BLaER1 treated with 17β-estradiol and CSF1 and Interleukin-3, amounts not matched to agents 10 nM and 100 nM (cell line): ENCODE measurements at regions not wholly inside any gene's neighbourhood (a gene's known extent, or its start where the extent isn't known, plus 50 kb on each side); places are given as distances from the start of the nearest gene placed in this dataset.

ENCODE experiments used
- H3K27ac ChIP-seq, 11 experiments: shearing (Covaris generic); formaldehyde crosslinking; 2 replicates each; pipeline ENCODE4 v1.8.1; 2022
- H3K27me3 ChIP-seq, 11 experiments: shearing (Covaris generic); formaldehyde crosslinking; 2 replicates each; pipeline ENCODE4 v1.8.1; 2022
- H3K36me3 ChIP-seq, 11 experiments: shearing (Covaris generic); formaldehyde crosslinking; 2 replicates each; pipeline ENCODE4 v1.8.1; 2022
- H3K4me1 ChIP-seq, 10 experiments: shearing (Covaris generic); formaldehyde crosslinking; 2 replicates each; pipeline ENCODE4 v1.8.1; 2022
- H3K4me2 ChIP-seq, 11 experiments: shearing (Covaris generic); formaldehyde crosslinking; 2 replicates each; pipeline ENCODE4 v1.8.1; 2022
- H3K4me3 ChIP-seq, 10 experiments: shearing (Covaris generic); formaldehyde crosslinking; 2 replicates each; pipeline ENCODE4 v1.8.1; 2022
- H3K9ac ChIP-seq, 11 experiments: shearing (Covaris generic); formaldehyde crosslinking; 2 replicates each; pipeline ENCODE4 v1.8.1; 2022
- H3K9me3 ChIP-seq, 11 experiments: shearing (Covaris generic); formaldehyde crosslinking; replicated peaks in 1 of 11; 2 replicates each; pipeline ENCODE4 v1.8.1; 2022
- H4K20me1 ChIP-seq, 11 experiments: shearing (Covaris generic); formaldehyde crosslinking; 2 replicates each; pipeline ENCODE4 v1.8.1; 2022
- Cebpa-rat ChIP-seq, 11 experiments: shearing (Covaris generic); IDR thresholded peaks; 2 replicates each; pipeline ENCODE4 v1.8.1; 2022

DNA sequence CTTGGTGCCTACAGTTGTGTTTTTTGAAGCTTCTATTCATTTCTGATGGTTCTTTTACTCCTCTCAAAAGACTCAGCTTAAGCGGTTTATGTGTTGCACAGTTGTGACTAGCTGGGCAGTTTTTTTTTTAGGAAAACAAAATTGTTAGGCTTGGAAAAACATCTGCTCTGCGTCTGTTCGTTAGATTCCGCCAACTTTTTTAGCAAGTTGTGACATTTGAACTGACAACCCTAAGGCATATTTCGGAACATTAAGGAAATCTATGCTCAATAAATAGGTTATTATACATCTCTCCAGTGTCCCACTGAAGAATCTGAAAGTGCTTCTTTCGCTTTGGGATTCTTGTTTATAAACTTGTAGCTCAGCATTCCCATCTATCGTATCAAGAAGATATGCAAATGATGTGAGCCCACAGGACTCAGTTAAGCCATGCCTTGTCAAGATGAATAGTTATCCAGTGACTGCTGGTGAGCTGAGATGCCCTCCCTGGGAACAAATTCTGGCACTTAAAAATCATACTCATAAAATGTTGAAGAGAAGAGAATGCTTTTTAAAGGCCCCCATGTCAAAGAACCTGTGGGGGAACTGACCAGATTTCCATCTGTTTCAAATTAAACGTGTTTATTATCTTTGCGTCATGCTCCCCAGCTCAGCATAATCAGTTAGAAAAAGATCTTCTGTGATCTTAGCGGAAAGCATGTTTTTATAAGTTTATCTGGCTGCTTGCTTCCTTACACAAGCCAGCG, 109.0 kb upstream of the FAM20A start:
- H3K4me2 ChIP-seq, result no peak overlapping the region

GRCh38 chr17:68709461-68709860, 108.3 kb upstream of the FAM20A start:
- no peaks in the 10 kb centered on the region for H3K9me3 ChIP-seq
- no peaks in the 10 kb centered on the region for H3K4me1 ChIP-seq
- H3K4me2 ChIP-seq, result no peak overlapping the region
- H3K4me3 ChIP-seq, result no peak overlapping the region
- no peaks in the 10 kb centered on the region for H3K27me3 ChIP-seq
- no peaks in the 10 kb centered on the region for H4K20me1 ChIP-seq
- no peaks in the 10 kb centered on the region for H3K36me3 ChIP-seq
- no peak overlapping the region for H3K9ac ChIP-seq
- H3K27ac ChIP-seq, result no peak overlapping the region
- TF ChIP-seq Cebpa-rat (IDR thresholded peaks at IDR 0.05), result no peak

More for the DNA sequence above, 109.0 kb upstream of the FAM20A start:
- Histone ChIP-seq H4K20me1 (no peaks in the 10 kb centered on the region), H3K9me3 (no peaks in the 10 kb centered on the region), H3K4me1 (no peaks in the 10 kb centered on the region), H3K4me3 (no peak overlapping the region), H3K9ac (no peak overlapping the region), H3K27me3 (no peaks in the 10 kb centered on the region), H3K36me3 (no peaks in the 10 kb centered on the region), H3K27ac (no peak overlapping the region)
- no peak for TF ChIP-seq Cebpa-rat (IDR thresholded peaks at IDR 0.05)

- Histone ChIP-seq H3K27ac (no peak overlapping the region), H3K4me3 (no peak overlapping the region), H3K36me3 (no peaks in the 10 kb centered on the region), H3K4me2 (no peak overlapping the region), H3K9me3 (no peaks in the 10 kb centered on the region; a peak in 1 of 22 replicates), H4K20me1 (no peaks in the 10 kb centered on the region), H3K4me1 (no peaks in the 10 kb centered on the region), H3K9ac (no peak overlapping the region), H3K27me3 (no peaks in the 10 kb centered on the region)
- no peak for TF ChIP-seq Cebpa-rat (IDR thresholded peaks at IDR 0.05)
Measured at GRCh38 chr17:68707031-68707430, 105.9 kb upstream of the FAM20A start.

DNA sequence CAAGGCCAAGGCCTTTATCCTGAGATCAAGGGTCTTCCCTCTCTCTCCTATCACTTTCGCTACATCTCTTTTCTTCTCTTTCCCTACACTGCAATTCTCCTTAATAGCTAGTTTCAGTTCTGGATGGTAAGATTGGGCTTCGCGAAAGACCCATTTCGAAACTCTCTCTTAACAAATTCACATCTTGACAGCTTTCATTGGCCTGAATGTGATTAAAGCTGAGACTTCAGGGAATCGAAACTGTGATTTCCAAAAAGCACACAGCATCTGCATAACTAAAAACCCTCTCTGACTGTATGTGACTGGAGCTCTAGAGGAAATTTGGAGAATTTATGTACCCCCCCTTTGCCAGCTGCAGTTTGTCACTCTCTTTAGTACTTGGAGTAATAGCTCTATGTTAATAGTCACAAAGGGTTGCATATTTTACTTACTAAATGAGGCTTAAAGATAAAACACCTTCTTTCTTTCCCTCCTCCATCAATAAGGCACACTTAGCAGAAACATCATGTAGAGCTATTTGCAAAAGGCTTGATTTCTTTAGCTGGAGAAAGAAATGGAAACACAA, 105.3 kb upstream of the FAM20A start:
- Histone ChIP-seq H3K9ac (no peak overlapping the region), H3K4me2 (no peak overlapping the region), H3K4me1 (no peaks in the 10 kb centered on the region), H3K36me3 (no peaks in the 10 kb centered on the region), H3K27me3 (no peaks in the 10 kb centered on the region), H3K4me3 (no peak overlapping the region), H3K27ac (no peak overlapping the region), H4K20me1 (no peaks in the 10 kb centered on the region), H3K9me3 (no peaks in the 10 kb centered on the region; a peak in 1 of 22 replicates)
- TF ChIP-seq Cebpa-rat (IDR thresholded peaks at IDR 0.05), result no peak

DNA sequence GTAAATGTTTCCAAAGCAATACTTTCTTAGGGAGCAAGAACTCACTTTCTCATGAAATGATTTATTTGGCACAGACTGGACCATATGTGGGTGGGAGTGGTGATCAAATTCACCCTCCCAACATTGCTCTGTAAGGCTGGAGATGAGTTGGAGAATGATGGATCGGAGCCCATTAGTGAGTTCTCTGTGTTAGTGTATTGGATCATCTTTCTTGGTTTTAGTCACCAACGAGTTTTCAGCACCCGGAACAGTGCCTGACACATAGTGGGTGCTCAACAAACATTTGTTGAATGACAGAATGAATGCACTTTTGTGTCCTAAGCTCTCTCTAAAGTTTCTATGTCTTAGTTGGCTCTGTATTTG, 104.5 kb upstream of the FAM20A start:
- no peaks in the 10 kb centered on the region; a peak in 1 of 22 replicates for H3K9me3 ChIP-seq
- no peaks in the 10 kb centered on the region for H3K4me1 ChIP-seq
- H4K20me1 ChIP-seq, result no peaks in the 10 kb centered on the region
- H3K9ac ChIP-seq, result no peak overlapping the region
- no peak for TF ChIP-seq Cebpa-rat (IDR thresholded peaks at IDR 0.05)
- H3K4me3 ChIP-seq, result no peak overlapping the region
- no peak overlapping the region for H3K4me2 ChIP-seq
- no peaks in the 10 kb centered on the region for H3K27me3 ChIP-seq
- no peak overlapping the region for H3K27ac ChIP-seq
- no peaks in the 10 kb centered on the region for H3K36me3 ChIP-seq

DNA sequence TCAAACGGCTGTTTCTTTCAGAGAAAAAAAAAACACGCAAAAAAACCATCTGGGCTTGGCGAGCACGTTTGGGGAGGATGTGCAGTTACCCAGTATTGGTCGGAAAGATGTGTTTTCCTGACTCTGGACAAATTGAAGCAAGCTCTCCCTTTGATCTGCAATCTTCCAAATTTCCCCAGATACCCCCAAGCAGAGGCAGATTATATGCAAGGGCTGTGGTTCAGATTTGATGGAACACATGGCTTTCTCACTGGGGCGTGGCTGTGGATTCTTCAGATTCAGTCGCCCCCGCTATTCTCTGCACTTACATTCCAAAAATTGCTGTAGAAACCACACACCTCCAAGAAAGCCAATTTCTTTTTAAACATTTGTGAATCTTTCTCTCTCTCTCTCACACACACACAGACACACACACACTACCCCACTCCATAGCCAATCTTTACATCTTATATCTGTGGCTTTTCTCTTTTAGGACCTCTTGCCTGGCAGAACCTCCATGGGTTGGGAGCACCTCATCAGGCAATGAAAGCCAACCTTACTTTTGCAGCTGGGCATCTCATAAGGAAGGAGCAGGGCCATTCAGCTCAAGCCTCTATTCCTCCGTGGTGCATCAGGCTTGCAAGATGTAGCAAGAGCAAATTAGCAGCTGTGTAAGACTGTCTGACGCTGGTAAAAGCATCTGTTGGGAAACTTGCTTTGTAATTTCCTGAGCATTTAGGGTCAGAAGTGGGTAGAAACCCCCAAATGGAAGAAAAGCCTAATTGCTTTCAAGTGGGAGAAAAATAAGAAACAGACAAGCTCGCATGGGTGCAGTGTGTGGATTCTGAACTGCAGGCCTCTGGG, 103.9 kb upstream of the FAM20A start:
- no peaks in the 10 kb centered on the region for H4K20me1 ChIP-seq
- no peaks in the 10 kb centered on the region; a peak in 1 of 22 replicates for H3K9me3 ChIP-seq
- H3K4me3 ChIP-seq, result no peak overlapping the region
- H3K27ac ChIP-seq, result no peak overlapping the region
- no peak for TF ChIP-seq Cebpa-rat (IDR thresholded peaks at IDR 0.05)
- no peaks in the 10 kb centered on the region for H3K27me3 ChIP-seq
- H3K4me1 ChIP-seq, result no peaks in the 10 kb centered on the region
- H3K36me3 ChIP-seq, result no peaks in the 10 kb centered on the region
- no peak overlapping the region for H3K4me2 ChIP-seq
- H3K9ac ChIP-seq, result no peak overlapping the region

GRCh38 chr17:68701046-68701445, 99.9 kb upstream of the FAM20A start:
- H4K20me1 ChIP-seq, result no peaks in the 10 kb centered on the region
- no peaks in the 10 kb centered on the region for H3K27me3 ChIP-seq
- H3K9ac ChIP-seq, result no peak overlapping the region
- no peak overlapping the region for H3K27ac ChIP-seq
- H3K9me3 ChIP-seq, result no peaks in the 10 kb centered on the region; a peak in 1 of 22 replicates
- H3K36me3 ChIP-seq, result no peaks in the 10 kb centered on the region
- no peak overlapping the region for H3K4me3 ChIP-seq
- peaks cover 0 to 27% (median 0%) of the 10 kb centered on the region in 10 experiments; a peak in 6 of 20 replicates for H3K4me1 ChIP-seq
- no peak for TF ChIP-seq Cebpa-rat (IDR thresholded peaks at IDR 0.05)
- no peak overlapping the region for H3K4me2 ChIP-seq

DNA sequence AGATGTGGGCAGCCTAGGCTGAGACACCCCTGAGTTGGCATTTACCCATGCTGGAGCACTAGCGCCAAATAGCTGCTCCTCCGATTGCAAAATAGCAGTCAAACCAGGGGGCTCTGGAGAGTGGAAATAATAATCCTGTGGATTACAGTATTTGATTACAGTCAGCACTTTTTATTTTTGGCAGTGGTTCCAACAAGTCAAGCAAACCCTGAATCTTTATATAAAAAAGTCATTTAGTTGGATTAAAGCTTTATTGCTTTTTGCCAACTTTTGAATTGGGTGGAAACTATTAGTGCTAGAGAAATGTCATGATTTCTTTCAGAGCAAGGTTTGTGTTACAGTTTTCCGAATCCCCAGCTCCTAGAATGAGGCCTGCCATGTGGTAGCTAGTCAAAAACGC, 99.3 kb upstream of the FAM20A start:
- H3K4me3 ChIP-seq, result no peak overlapping the region
- H4K20me1 ChIP-seq, result no peaks in the 10 kb centered on the region
- no peak overlapping the region for H3K4me2 ChIP-seq
- H3K27me3 ChIP-seq, result no peaks in the 10 kb centered on the region
- no peak for TF ChIP-seq Cebpa-rat (IDR thresholded peaks at IDR 0.05)
- H3K9me3 ChIP-seq, result no peaks in the 10 kb centered on the region; a peak in 1 of 22 replicates
- H3K4me1 ChIP-seq, result peaks cover 0 to 34% (median 0%) of the 10 kb centered on the region in 10 experiments; a peak in 6 of 20 replicates
- no peak overlapping the region for H3K9ac ChIP-seq
- H3K27ac ChIP-seq, result no peak overlapping the region
- H3K36me3 ChIP-seq, result no peaks in the 10 kb centered on the region

GRCh38 chr17:68699936-68700335, 98.8 kb upstream of the FAM20A start:
- H3K27me3 ChIP-seq, result no peaks in the 10 kb centered on the region
- peaks cover 0 to 38% (median 0%) of the 10 kb centered on the region in 10 experiments; a peak in 6 of 20 replicates for H3K4me1 ChIP-seq
- H3K9me3 ChIP-seq, result no peaks in the 10 kb centered on the region; a peak in 1 of 22 replicates
- H3K9ac ChIP-seq, result no peak overlapping the region
- no peak overlapping the region for H3K4me3 ChIP-seq
- peak overlapping the region in 1 of 11 experiments; percentile 65; a peak in 1 of 22 replicates for H3K4me2 ChIP-seq
- H4K20me1 ChIP-seq, result no peaks in the 10 kb centered on the region
- no peak for TF ChIP-seq Cebpa-rat (IDR thresholded peaks at IDR 0.05)
- H3K27ac ChIP-seq, result no peak overlapping the region
- H3K36me3 ChIP-seq, result no peaks in the 10 kb centered on the region
